Progenitor cell of endocrine pancreas (in vitro differentiated cells): ENCODE measurements at regions not wholly inside any gene's neighbourhood (a gene's known extent, or its start where the extent isn't known, plus 50 kb on each side); places are given as distances from the start of the nearest gene placed in this dataset.
A peak's percentile ranks its signal among the peaks of the same experiment; 100 is the strongest.

Experiments
- DNase-seq: peaks from one replicate; pipeline ENCODE4 v3.0.0; 2021; ENCODE audit warnings: low spot score; ENCODE audit not compliant: unreplicated experiment
- H3K27ac Mint-ChIP-seq: 2 replicates; pipeline ENCODE4 v1.8.0; 2021; ENCODE audit warnings: mild to moderate bottlenecking, moderate library complexity, mixed read lengths
- H3K27me3 Mint-ChIP-seq: 2 replicates; pipeline ENCODE4 v1.8.0; 2021; ENCODE audit warnings: mixed read lengths
- H3K36me3 Mint-ChIP-seq: 2 replicates; pipeline ENCODE4 v1.8.0; 2022; ENCODE audit warnings: mixed read lengths; ENCODE audit not compliant: insufficient read depth
- H3K4me1 Mint-ChIP-seq: 2 replicates; pipeline ENCODE4 v1.8.0; 2021; ENCODE audit warnings: low read depth, mixed read lengths
- H3K4me3 Mint-ChIP-seq: 2 replicates; pipeline ENCODE4 v1.8.0; 2021; ENCODE audit warnings: low read depth, mild to moderate bottlenecking, moderate library complexity, mixed read lengths
- H3K9me3 Mint-ChIP-seq: 2 replicates; pipeline ENCODE4 v1.8.0; 2021; ENCODE audit warnings: low read depth, mixed read lengths
- CTCF ChIP-seq: fragments of 200-600 bp; sonication (generic); IDR thresholded peaks from one replicate; pipeline ENCODE4 v1.5.0; 2021; ENCODE audit warnings: antibody characterized with exemption, mild to moderate bottlenecking; ENCODE audit not compliant: unreplicated experiment

GRCh38 chr2:84085562-84085961 is 373.5 kb downstream of the SUCLG1 start:
- Mint-ChIP-seq H3K36me3 (no peaks in the 10 kb centered on the region), H3K27ac (no peak overlapping the region), H3K4me3 (no peak overlapping the region), H3K4me1 (no peaks in the 10 kb centered on the region), H3K27me3 (no peaks in the 10 kb centered on the region), H3K9me3 (no peaks in the 10 kb centered on the region)
- DNase-seq: no peak
- TF ChIP-seq CTCF: no peak

GRCh38 chr2:84084856-84085255 is 374.2 kb downstream of the SUCLG1 start:
- H3K4me1 Mint-ChIP-seq: no peaks in the 10 kb centered on the region
- no peak for TF ChIP-seq CTCF
- no peak for DNase-seq

GRCh38 chr2:84083984-84084383 is 375.1 kb downstream of the SUCLG1 start:
- Mint-ChIP-seq H3K27ac (no peak overlapping the region), H3K4me3 (no peak overlapping the region)
- TF ChIP-seq CTCF: no peak

More at GRCh38 chr2:84084856-84085255, 374.2 kb downstream of the SUCLG1 start:
- no peak overlapping the region for H3K4me3 Mint-ChIP-seq
- no peaks in the 10 kb centered on the region for H3K9me3 Mint-ChIP-seq
- H3K27me3 Mint-ChIP-seq: no peaks in the 10 kb centered on the region
- no peaks in the 10 kb centered on the region for H3K36me3 Mint-ChIP-seq
- no peak overlapping the region for H3K27ac Mint-ChIP-seq

GRCh38 chr2:84078471-84078870 is 380.6 kb downstream of the SUCLG1 start:
- no peak for DNase-seq
- no peak for TF ChIP-seq CTCF
- Mint-ChIP-seq H3K4me3 (no peak overlapping the region), H3K9me3 (no peaks in the 10 kb centered on the region), H3K36me3 (no peaks in the 10 kb centered on the region), H3K27me3 (no peaks in the 10 kb centered on the region), H3K27ac (no peak overlapping the region), H3K4me1 (no peaks in the 10 kb centered on the region)

More at GRCh38 chr2:84083984-84084383, 375.1 kb downstream of the SUCLG1 start:
- H3K27me3 Mint-ChIP-seq: no peaks in the 10 kb centered on the region
- DNase-seq: no peak
- H3K36me3 Mint-ChIP-seq: no peaks in the 10 kb centered on the region
- H3K9me3 Mint-ChIP-seq: no peaks in the 10 kb centered on the region
- H3K4me1 Mint-ChIP-seq: no peaks in the 10 kb centered on the region

- Mint-ChIP-seq H3K4me3 (no peak overlapping the region), H3K27ac (no peak overlapping the region), H3K27me3 (no peaks in the 10 kb centered on the region), H3K36me3 (no peaks in the 10 kb centered on the region), H3K4me1 (no peaks in the 10 kb centered on the region), H3K9me3 (no peaks in the 10 kb centered on the region)
- peak; percentile 63 for TF ChIP-seq CTCF
- DNase-seq: no peak
These were observed 381.6 kb downstream of the SUCLG1 start for GRCh38 chr2:84077496-84077895.

GRCh38 chr2:84071050-84071449 is 388.0 kb downstream of the SUCLG1 start:
- no peak overlapping the region for H3K27ac Mint-ChIP-seq
- no peak overlapping the region for H3K4me3 Mint-ChIP-seq
- TF ChIP-seq CTCF: no peak
- H3K9me3 Mint-ChIP-seq: no peaks in the 10 kb centered on the region
- no peak for DNase-seq
- no peaks in the 10 kb centered on the region for H3K36me3 Mint-ChIP-seq
- H3K4me1 Mint-ChIP-seq: no peaks in the 10 kb centered on the region
- no peaks in the 10 kb centered on the region for H3K27me3 Mint-ChIP-seq
